RPMI7951 (cell line): ENCODE measurements at regions not wholly inside any gene's neighbourhood (a gene's known extent, or its start where the extent isn't known, plus 50 kb on each side); places are given as distances from the start of the nearest gene placed in this dataset.

ENCODE experiments used
- DNase-seq: peaks from one replicate; pipeline ENCODE4 v3.0.0-alpha.2; 2012; ENCODE audit warnings: low read depth

GRCh38 chr4:124525524-124525923 lies 187.0 kb downstream of the ANKRD50 start:
- DNase-seq: no peak

- no peak for DNase-seq
Measured at GRCh38 chr4:124526331-124526730, 186.2 kb downstream of the ANKRD50 start.

DNA sequence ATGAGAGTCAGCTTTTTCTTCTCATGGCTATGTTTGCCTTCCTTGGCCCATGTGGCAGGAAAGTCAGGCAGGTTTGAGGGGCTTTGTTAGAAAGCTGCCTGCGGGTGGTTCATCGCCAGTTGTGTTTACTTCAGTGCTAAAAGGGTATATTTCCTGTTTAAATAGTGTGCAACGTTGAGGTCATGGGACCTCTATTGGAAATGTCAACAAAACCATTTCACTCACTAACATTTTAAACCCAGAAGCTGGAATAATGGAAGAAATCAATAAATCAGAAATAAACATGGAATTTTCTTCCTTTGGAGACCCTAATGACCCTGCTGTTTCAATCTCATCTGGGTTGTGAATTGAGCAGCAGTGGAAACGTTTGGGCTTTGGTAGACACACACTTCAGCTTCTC lies 185.8 kb downstream of the ANKRD50 start:
- no peak for DNase-seq

DNA sequence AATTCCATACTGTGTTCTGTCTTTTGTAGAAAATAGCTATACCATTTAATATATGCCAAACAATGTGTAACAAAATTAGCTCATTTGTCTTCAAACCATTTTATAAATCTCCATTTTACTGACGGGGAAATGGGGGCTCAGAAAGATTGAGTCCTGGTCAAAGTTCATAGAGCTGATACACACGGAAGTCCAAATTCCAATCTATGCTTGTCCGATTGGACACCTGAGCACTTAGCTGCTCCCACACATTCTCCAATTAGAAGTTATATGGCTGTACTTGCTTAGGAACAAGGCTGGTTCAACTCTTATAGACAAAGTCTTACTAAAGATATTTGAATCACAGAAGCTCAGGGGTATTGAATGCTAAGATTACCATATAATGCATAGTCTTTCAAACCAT lies 185.2 kb downstream of the ANKRD50 start:
- no peak for DNase-seq

DNA sequence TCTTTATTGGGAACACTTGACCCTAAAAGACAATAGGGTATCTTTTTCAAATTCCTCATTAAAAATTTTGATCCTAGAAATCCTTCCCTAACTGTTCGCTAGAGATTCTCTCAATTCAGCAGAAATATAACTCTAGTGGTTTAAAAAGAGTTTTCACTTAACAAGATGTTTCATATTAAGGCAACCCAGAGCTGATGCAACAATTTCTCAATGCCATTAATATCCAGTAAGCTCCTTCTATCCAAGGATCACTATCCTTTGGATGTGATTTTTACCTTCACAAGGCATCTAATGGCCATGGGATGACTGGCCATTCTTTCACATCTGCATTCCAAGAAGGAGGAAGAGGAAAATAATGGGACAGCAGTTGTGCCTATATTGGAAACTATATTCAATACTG lies 183.4 kb downstream of the ANKRD50 start:
- no peak for DNase-seq

DNA sequence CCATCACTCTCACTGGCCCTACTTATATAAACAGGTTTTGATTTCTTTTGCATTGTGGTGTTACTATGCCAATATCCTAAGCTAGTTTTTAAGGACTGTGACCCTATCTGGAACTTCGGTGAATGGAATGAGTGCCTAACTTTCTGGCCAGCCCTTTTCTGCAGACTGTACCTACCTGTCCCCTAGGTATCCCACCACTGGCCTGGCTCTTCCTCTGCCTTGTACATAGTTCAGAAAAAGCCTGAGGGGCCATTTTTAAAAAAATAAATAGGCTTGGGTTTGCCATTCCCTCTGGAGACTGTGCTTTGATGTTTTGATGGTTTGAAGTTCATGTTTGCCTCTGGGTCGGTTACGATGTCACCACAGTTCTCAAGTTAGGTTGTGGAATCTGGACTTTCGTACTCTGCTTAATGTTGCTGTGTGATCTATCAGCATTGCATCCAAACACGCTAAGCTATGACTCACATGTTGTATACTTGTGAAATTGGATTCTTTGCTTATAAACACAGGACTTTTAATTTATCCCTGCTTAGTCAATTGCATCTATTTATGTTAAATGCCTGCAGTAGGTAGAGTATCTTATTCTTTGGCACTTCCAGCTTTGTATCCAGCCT lies 182.0 kb downstream of the ANKRD50 start:
- DNase-seq: peak; percentile 0

DNA sequence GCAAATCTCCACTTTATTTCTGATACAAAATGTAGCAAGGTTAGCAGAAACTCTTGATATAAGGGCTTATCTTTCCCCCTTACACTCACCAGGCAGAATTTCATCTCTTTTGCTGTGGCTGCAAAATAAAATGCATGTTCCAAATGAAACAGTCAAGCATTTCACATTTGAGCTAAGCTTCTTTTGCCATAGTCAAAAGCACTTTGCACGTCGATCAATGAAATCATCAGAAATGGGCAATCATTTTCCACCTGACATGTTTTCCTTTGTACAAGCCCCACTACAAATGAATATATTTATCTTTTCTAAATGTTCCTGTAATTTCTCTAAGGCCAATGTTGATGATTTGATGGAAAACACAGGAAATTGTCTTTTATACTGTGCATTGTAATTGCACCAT lies 178.4 kb downstream of the ANKRD50 start:
- DNase-seq: no peak

- no peak for DNase-seq
Measured at GRCh38 chr4:124535003-124535402, 177.5 kb downstream of the ANKRD50 start.

- no peak for DNase-seq
Measured at GRCh38 chr4:124536946-124537345, 175.6 kb downstream of the ANKRD50 start.

DNA sequence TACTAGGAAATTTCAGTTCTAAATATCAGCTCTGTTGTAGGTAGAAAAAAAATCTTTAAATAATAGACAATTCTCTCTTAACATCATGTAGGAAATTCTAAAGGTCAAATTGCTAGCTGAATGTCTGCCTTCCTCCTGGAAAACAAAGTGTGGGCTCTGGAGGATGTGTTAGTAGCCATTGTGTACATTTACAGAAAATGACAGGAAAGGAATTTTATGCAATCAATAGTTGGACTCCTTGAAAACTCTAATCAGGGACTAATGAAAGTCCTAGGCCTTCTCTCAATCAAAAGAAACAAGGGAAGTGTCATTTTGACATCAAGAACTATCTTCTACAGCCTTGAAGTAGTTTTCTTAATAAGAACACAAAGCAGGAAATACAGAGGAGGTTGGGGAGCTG lies 174.6 kb downstream of the ANKRD50 start:
- no peak for DNase-seq

- no peak for DNase-seq
Measured at GRCh38 chr4:124540014-124540413, 172.5 kb downstream of the ANKRD50 start.

DNA sequence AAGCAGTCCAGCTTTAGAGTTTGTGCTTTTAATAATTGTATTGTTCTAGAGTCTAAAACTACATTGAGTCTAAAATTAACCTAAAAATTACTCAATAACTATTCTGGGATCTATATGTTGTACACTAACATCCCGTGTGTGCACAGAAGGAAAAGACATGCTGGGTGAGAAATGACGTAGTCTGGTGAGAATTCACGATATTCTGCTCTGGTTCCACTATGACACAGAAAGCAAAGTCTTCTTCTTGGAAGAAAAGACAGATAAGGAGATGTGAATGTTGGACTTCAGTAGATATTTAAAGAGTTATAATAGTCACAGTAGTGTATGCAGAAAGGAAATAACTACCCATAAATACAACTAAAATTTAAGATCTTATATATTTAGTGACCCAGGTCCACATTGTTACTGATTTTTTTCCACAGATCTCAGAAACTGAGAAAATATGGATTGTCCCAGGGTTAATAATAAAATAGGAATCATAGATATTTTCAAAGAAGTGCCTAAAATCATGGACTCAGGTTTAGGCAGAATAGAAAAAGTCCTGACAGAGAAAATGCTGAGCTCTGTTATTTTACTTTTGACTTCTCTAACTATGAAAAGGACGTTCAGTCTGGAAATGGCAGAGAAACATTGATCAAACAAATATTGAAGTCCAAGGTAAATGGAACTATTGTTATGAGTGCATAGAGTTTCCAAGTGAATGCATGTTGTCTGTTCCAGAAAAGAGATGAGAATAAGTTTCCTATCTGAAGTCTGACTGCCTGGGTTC lies 170.7 kb downstream of the ANKRD50 start:
- no peak for DNase-seq

DNA sequence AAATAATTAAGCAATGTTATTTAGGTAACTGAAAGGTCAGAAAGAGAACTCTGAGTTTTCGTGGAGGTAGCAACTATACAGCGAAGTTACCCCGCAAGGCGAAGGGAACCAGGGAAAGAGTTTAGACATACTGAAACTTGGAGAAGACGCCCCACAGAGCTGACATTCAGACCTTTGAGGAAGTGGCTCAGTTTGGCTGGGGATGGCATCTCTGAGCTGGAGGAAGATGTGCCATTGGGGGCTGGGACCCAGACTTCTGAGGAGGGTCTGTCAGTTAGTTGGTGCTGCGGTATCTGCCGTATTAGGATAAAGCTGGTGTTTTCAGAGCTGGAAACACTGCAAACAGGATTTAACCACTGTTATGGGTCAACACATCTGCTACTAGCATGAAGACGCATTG lies 156.6 kb downstream of the ANKRD50 start:
- no peak for DNase-seq

DNA sequence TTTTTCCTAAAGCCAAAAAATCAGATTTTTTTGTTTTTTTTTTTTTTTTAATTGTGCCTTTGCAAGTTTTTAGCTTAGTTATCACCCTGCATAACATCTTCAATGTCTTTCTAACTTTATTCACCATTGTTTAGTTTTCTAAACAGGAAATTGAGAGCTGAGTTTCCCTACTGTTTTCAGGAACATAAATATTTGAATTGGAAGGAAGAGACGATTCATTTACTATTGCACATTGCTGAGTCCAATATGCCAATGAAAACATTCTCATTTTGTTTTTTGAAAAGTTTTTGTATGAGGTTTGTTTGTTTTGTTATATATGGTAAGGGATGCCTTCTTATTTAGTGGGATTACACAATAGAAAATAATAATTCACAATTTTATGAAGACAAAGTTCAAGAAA lies 148.4 kb downstream of the ANKRD50 start:
- no peak for DNase-seq

DNA sequence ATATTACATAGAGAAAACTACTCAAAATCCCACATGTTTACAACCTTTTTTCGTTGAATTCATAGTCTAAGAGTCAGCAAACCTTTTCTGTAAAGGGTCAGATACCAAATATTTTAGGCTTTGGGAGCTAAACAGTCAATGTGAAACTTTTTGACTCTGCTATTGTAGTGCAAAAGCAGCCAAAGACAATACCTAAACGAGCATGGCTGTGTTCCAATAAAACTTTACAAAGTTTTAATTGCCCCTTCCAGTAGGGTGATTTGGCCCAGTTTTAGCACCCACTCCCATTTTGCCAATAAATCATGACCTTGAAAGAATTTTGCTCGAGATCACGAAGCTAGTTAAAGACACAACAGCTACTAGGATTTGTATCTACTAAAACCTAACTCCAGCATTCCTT lies 147.2 kb downstream of the ANKRD50 start:
- DNase-seq: no peak

GRCh38 chr4:124566030-124566429 lies 146.5 kb downstream of the ANKRD50 start:
- DNase-seq: no peak

GRCh38 chr4:124573056-124573455 lies 139.5 kb downstream of the ANKRD50 start:
- no peak for DNase-seq

DNA sequence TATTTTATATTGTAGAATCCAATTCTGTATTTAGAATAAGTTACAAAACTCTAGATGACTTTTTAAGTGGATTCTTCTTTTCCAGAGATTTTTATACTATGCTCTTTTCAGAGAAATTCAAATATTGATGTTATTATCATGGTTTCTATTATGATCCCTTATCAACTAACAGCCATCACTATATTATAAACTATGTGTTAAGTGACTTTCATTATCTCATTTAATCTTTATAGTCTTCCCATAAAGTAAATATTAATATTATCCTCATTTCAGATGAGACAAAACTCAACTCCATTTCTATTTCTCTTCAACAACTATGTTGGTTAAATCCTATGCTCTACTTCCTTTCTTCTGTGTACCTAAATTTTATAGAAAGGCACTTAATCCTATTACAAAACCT lies 132.6 kb downstream of the ANKRD50 start:
- no peak for DNase-seq

- DNase-seq: no peak
Measured at GRCh38 chr4:124583797-124584196, 128.7 kb downstream of the ANKRD50 start.

DNA sequence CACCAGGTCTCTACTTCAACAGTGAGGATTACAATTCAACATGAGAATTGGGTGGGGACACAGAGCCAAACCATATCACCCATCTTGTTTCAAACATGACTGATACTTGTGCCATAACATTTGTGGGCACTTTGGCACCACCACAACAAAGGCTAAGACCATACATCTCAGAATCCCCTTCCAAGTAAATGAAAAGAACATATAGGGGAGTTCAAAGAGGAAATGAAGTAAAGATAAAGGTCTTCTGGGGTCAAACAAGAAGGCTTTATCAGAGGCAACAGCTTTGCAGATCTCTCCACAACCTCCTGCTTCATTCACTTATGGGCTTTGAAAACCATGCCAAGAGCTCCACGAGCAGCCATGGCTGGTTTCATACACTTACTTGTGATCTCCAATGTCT lies 122.7 kb downstream of the ANKRD50 start:
- DNase-seq: no peak

- DNase-seq: no peak
Measured at GRCh38 chr4:124590480-124590879, 122.1 kb downstream of the ANKRD50 start.

- DNase-seq: no peak
Measured at GRCh38 chr4:124591637-124592036, 120.9 kb downstream of the ANKRD50 start.

DNA sequence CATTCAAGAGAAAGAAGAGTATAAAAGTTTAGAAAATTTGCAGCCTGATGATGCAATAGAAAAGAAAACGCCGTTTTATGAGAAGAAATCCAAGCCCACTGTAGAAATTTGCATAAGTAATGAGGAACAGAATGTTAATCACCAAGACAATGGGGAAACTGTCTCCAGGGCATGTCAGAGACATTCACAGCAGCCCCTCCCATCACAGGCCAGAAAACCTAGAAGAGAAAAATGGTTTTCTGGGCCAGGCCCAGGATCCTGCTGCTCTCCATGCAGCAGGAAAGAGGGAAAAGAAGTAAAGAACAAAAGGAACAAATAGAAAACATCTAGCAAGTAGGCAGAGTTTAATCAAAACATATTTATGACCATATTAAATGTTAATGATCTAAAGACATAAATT lies 119.0 kb downstream of the ANKRD50 start:
- DNase-seq: no peak

- DNase-seq: no peak
Measured at GRCh38 chr4:124594945-124595344, 117.6 kb downstream of the ANKRD50 start.
